Brain microvascular endothelial cell (primary cell): ENCODE measurements at regions not wholly inside any gene's neighbourhood (a gene's known extent, or its start where the extent isn't known, plus 50 kb on each side); places are given as distances from the start of the nearest gene placed in this dataset.
A peak's percentile ranks its signal among the peaks of the same experiment; 100 is the strongest.
"Not testable (repeated sequence)": the region's sequence is repeated elsewhere in the genome, so short reads cannot be mapped to it uniquely, and the experiment has no call there.

Experiments used
- DNase-seq: peaks from one replicate; pipeline ENCODE4 v3.0.0-alpha.2; 2020
- H3K27ac ChIP-seq: fragments of 250-450 bp; sonication (Bioruptor Pico); 2 replicates; pipeline ENCODE4 v1.5.1; 2020; ENCODE audit warnings: mild to moderate bottlenecking, moderate library complexity
- H3K27me3 ChIP-seq: fragments of 250-450 bp; sonication (Bioruptor Pico); replicated peaks from 2 replicates; pipeline ENCODE4 v1.5.1; 2020; ENCODE audit warnings: mild to moderate bottlenecking
- H3K36me3 ChIP-seq: fragments of 250-450 bp; sonication (Bioruptor Pico); replicated peaks from 2 replicates; pipeline ENCODE4 v1.5.1; 2020; ENCODE audit warnings: mild to moderate bottlenecking
- H3K4me3 ChIP-seq: 2 replicates; pipeline ENCODE4 v1.5.1; 2011; ENCODE audit warnings: low read depth, mild to moderate bottlenecking, control low read depth, low read length, moderate library complexity
- in situ Hi-C: cut with HindIII; loops from 2 replicates; pipeline ENCODE4 v1.10.0; 2017; ENCODE audit warnings: low sequenced_read_pairs, low pct_ligation_motif_present
- TF ChIP-seq, protein P1 (sequence below): IDR thresholded peaks from 2 replicates; pipeline ENCODE4 v1.5.1; 2011; ENCODE audit warnings: low read depth, mild to moderate bottlenecking, moderate library complexity, low read length, control low read depth, inconsistent platforms; ENCODE audit errors: missing control alignments

GRCh38 chr14:22375321-22375930 is 213.6 kb downstream of the DAD1 start:
- Histone ChIP-seq H3K4me3 (no peak overlapping the region), H3K27me3 (no peaks in the 10 kb centered on the region), H3K36me3 (no peaks in the 10 kb centered on the region), H3K27ac (no peak overlapping the region)
- in situ Hi-C loops: no loop called here
- TF ChIP-seq, protein P1, sequence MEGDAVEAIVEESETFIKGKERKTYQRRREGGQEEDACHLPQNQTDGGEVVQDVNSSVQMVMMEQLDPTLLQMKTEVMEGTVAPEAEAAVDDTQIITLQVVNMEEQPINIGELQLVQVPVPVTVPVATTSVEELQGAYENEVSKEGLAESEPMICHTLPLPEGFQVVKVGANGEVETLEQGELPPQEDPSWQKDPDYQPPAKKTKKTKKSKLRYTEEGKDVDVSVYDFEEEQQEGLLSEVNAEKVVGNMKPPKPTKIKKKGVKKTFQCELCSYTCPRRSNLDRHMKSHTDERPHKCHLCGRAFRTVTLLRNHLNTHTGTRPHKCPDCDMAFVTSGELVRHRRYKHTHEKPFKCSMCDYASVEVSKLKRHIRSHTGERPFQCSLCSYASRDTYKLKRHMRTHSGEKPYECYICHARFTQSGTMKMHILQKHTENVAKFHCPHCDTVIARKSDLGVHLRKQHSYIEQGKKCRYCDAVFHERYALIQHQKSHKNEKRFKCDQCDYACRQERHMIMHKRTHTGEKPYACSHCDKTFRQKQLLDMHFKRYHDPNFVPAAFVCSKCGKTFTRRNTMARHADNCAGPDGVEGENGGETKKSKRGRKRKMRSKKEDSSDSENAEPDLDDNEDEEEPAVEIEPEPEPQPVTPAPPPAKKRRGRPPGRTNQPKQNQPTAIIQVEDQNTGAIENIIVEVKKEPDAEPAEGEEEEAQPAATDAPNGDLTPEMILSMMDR: peak; percentile 52
- DNase-seq: peak; percentile 56

DNA sequence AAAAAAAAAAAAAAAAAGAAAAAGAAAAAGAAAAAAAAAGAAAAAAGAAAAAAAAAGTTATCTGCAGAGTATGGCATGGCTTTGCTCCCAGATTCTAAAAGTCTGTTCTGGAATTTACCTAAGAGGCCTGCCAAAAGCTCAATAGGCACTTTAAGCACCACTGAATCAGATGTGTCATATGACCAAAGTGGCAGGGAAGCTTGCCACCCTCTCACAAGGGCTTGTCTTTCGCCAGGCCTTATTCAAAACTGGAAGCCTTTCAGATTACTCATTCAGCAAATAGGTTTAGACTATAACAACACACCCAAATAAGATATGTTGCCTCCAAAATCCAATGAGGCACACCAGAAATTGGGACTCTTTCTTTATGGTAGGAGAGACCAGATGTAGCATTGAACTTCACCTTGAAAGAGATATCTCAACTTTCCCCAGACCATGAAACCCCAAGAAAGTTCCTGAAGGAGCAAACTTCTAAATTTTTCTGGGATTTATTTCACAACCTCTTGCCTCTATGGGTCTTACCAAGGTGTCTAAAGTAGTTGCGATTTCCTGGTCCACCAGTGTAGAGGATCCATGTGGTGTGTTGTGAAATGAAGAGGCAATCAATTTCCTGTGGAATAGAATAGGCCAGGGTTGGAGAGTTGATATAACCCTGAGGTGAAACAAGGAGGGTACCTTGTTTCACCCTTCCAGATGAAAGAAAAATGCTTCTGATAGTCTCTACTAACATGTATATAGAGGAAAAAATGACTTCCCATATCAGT is 218.8 kb downstream of the DAD1 start:
- Histone ChIP-seq H3K4me3 (no peak overlapping the region), H3K27me3 (no peaks in the 10 kb centered on the region), H3K36me3 (no peaks in the 10 kb centered on the region), H3K27ac (no peak overlapping the region)
- TF ChIP-seq, protein P1: no peak
- DNase-seq: no peak
- in situ Hi-C loops: no loop called here

DNA sequence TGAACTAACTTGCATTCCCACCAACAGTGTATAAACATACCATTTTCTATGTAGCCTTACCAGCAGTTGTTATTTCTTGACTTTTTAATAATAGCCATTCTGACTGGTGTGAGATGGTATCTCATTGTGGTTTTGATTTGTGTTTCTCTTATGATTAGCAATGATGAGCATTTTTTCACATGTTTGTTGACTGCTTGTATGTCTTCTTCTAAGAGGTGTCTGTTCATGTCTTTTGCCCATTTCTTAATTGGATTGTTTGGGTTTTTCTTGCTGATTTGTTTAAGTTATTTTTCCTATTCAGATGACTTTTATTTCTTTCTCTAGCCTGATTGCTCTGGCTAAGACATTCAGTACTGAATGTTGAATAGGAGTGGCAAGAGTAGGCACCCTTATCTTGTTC is 230.3 kb downstream of the DAD1 start:
- no peak overlapping the region for H3K27ac ChIP-seq
- no peak overlapping the region for H3K4me3 ChIP-seq
- no peaks in the 10 kb centered on the region for H3K36me3 ChIP-seq
- no peak for DNase-seq
- TF ChIP-seq, protein P1: no peak
- in situ Hi-C loops: no loop called here
- H3K27me3 ChIP-seq: no peaks in the 10 kb centered on the region

DNA sequence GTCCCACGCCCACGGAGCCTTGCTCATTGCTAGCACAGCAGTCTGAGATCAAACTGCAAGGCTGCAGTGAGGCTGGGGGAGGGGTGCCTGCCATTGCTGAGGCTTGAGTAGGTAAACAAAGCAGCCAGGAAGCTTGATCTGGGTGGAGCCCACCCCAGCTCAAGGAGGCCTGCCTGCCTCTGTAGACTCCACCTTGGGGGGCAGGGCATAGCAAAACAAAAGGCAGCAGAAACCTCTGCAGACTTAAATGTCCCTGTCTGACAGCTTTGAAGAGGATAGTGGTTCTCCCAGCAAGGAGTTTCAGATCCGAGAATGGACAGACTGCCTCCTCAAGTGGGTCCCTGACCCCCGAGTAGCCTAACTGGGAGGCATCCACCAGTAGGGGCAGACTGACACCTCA is 239.7 kb downstream of the DAD1 start:
- H3K4me3 ChIP-seq, H3K36me3 ChIP-seq, H3K27me3 ChIP-seq, H3K27ac ChIP-seq, in situ Hi-C loops, DNase-seq: not testable (repeated sequence)

GRCh38 chr14:22344673-22345072 is 244.4 kb downstream of the DAD1 start:
- TF ChIP-seq, protein P1: no peak
- Histone ChIP-seq H3K4me3 (no peak overlapping the region), H3K27ac (no peak overlapping the region), H3K27me3 (no peaks in the 10 kb centered on the region), H3K36me3 (no peaks in the 10 kb centered on the region)
- no peak for DNase-seq
- in situ Hi-C loops: no loop called here

DNA sequence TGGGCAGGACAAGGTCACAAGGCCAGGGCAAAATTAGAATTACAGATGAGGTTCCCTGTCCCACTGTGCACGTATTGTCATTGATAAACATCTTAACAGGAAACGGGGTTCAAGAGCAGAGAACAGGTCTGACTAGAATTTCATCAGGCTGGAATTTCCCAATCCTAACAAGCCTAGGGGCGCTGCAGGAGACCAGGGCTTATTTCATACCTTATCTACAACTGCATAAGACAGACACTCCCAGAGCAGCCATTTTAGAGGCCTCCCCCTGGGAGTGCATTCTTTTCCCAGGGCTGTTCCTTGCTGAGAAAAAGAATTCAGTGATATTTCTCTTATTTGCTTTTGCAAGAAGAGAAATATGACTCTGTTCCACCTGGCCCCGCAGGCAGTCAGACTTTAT is 244.8 kb downstream of the DAD1 start:
- H3K27me3 ChIP-seq, H3K27ac ChIP-seq, H3K4me3 ChIP-seq, H3K36me3 ChIP-seq, in situ Hi-C loops, DNase-seq: not testable (repeated sequence)

GRCh38 chr14:22341049-22341448 is 248.0 kb downstream of the DAD1 start:
- H3K36me3 ChIP-seq: no peaks in the 10 kb centered on the region
- H3K27me3 ChIP-seq: no peaks in the 10 kb centered on the region
- no peak overlapping the region for H3K27ac ChIP-seq
- DNase-seq: no peak
- H3K4me3 ChIP-seq: no peak overlapping the region
- in situ Hi-C loops: no loop called here
- TF ChIP-seq, protein P1: no peak
